ENCODE measurements at regions not wholly inside any gene's neighbourhood (a gene's known extent, or its start where the extent isn't known, plus 50 kb on each side); places are given as distances from the start of the nearest gene placed in this dataset.

DNA sequence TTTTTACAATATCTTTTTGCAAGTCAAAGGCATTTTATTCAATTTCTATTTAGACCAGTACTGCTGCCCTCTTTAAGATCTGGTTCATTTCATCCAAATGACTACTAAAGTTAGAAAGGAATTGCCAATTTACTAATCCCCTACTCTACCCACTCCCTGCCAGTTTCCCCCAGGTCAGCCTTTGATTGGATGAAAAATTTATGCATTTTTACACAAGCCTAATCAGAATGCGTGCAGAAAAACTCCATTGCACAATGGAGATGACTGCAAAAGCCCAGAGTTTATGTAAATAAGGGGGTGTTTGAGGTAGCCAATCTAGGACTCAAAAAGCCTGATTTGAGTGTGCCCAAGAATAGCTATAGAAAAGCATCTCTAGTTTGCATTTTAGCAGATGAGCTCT lies 310.6 kb downstream of the PABPC4L start:
- POLR2A ChIA-PET = no interaction called here
- no peaks in the 10 kb centered on the region for H3K27me3 ChIP-seq (ENCODE audit: control insufficient read depth, insufficient read depth, low read length)
- H3K4me3 ChIP-seq (ENCODE audit: low read depth, low read length) = no peak overlapping the region
- no peak for DNase-seq (ENCODE audit: low read depth)
- CTCF ChIA-PET = no interaction called here
- no peaks in the 10 kb centered on the region for H3K36me3 ChIP-seq (ENCODE audit: control insufficient read depth, insufficient read depth, low read length)
- TF ChIP-seq, protein P1, sequence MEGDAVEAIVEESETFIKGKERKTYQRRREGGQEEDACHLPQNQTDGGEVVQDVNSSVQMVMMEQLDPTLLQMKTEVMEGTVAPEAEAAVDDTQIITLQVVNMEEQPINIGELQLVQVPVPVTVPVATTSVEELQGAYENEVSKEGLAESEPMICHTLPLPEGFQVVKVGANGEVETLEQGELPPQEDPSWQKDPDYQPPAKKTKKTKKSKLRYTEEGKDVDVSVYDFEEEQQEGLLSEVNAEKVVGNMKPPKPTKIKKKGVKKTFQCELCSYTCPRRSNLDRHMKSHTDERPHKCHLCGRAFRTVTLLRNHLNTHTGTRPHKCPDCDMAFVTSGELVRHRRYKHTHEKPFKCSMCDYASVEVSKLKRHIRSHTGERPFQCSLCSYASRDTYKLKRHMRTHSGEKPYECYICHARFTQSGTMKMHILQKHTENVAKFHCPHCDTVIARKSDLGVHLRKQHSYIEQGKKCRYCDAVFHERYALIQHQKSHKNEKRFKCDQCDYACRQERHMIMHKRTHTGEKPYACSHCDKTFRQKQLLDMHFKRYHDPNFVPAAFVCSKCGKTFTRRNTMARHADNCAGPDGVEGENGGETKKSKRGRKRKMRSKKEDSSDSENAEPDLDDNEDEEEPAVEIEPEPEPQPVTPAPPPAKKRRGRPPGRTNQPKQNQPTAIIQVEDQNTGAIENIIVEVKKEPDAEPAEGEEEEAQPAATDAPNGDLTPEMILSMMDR (IDR thresholded peaks at IDR 0.05; ENCODE audit: insufficient read depth, low read depth, low read length) = no peak

DNA sequence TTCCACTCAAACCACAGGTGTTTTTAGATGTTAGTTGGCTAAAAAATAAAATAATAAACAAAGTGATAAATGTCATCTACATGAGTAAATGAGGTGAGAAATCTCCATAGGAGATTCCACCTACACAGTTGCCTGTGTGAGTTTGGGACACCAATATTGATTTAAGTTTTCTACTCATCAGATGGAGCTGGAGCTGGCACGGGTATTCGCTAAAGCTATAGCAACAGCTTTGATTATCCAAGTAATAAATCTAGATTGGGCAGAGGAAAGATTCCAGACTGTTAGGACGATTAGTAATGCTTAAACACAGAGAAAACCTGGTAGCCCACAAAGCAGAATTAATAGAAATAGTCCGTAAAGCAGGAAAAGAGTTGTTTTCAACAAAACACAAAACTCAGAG lies 313.9 kb downstream of the PABPC4L start:
- H3K36me3 ChIP-seq (ENCODE audit: control insufficient read depth, insufficient read depth, low read length) = no peaks in the 10 kb centered on the region
- no peaks in the 10 kb centered on the region for H3K27me3 ChIP-seq (ENCODE audit: control insufficient read depth, insufficient read depth, low read length)
- ChIA-PET CTCF (interaction anchor here (0.9 kb wide), 1 partner anchor 13 kb away, joined by 3 read pairs; no protein-coding TSS in a partner anchor), POLR2A (no interaction called here)
- TF ChIP-seq, protein P1 (IDR thresholded peaks at IDR 0.05; ENCODE audit: insufficient read depth, low read depth, low read length) = no peak
- DNase-seq (ENCODE audit: low read depth) = no peak
- H3K4me3 ChIP-seq (ENCODE audit: low read depth, low read length) = no peak overlapping the region

DNA sequence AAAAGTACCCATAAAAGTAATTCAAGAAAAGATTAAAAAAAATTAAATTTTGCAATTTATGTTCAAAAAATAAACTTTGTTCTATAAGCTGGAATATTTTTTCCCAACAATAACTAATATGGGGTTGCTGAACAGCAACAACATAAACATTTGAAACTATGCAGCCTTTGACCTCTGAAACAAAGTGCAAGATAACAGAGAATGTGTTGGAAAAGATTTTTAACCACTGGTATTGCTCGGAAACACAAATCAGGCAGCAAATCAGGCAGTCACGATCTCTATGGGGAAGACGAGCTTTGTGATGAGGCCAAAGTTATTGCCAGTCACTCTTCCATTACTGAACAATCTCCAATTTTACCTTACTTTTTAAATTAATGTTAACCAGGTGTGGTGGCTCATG lies 332.1 kb downstream of the PABPC4L start:
- Histone ChIP-seq H3K4me3 (ENCODE audit: low read depth, low read length) (no peak overlapping the region), H3K27me3 (ENCODE audit: control insufficient read depth, insufficient read depth, low read length) (no peaks in the 10 kb centered on the region), H3K36me3 (ENCODE audit: control insufficient read depth, insufficient read depth, low read length) (no peaks in the 10 kb centered on the region)
- CTCF ChIA-PET = no interaction called here
- POLR2A ChIA-PET = no interaction called here
- TF ChIP-seq, protein P1 (IDR thresholded peaks at IDR 0.05; ENCODE audit: insufficient read depth, low read depth, low read length) = no peak
- DNase-seq (ENCODE audit: low read depth) = no peak

DNA sequence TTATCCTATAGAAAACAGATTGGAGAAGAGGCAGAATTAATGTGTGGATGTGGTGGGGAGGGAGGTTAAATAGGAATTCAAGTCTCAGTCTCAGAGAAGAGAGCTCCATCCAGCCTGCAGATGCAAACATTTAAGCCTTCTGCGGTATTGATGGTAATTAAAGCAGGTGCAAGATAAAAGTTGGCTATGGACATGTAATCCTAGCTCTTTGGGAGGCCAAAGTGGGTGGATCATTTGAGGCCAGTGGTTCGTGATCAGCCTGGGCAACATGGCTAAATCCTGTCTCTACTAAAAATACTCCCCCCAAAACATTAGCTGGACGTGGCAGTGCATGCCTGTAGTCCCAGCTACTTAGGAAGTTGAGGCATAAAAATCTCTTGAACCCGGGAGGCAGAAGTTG lies 332.7 kb downstream of the PABPC4L start:
- CTCF ChIA-PET = interaction anchor here (0.7 kb wide), 1 partner anchor 544 kb away, joined by 3 read pairs; no protein-coding TSS in a partner anchor

DNA sequence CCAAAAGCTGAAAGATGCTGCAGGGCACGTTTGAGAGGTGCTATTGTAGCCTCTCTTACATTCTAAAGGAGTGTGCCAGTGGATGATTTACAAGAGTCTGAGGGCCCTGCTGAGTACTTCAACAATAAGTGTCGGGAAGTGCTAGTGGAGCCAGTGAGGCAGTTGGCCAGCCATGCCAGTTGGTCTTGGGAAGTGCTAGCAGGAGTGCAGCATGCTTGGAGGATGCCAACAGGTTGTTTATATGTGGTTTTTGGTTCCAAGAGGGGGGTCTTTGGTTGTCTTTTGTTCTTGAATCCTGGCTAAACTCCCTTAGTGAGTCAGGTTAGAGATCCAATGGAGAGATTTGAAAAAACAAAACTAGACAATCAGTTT lies 335.3 kb downstream of the PABPC4L start:
- no peak overlapping the region for H3K4me3 ChIP-seq (ENCODE audit: low read depth, low read length)
- TF ChIP-seq, protein P1 (IDR thresholded peaks at IDR 0.05; ENCODE audit: insufficient read depth, low read depth, low read length) = no peak
- ChIA-PET POLR2A (no interaction called here), CTCF (no interaction called here)
- no peaks in the 10 kb centered on the region for H3K36me3 ChIP-seq (ENCODE audit: control insufficient read depth, insufficient read depth, low read length)
- H3K27me3 ChIP-seq (ENCODE audit: control insufficient read depth, insufficient read depth, low read length) = no peaks in the 10 kb centered on the region
- no peak for DNase-seq (ENCODE audit: low read depth)

More for the DNA sequence above, 332.7 kb downstream of the PABPC4L start:
- no peak for DNase-seq (ENCODE audit: low read depth)
- POLR2A ChIA-PET = no interaction called here
- H3K4me3 ChIP-seq (ENCODE audit: low read depth, low read length) = no peak overlapping the region
- TF ChIP-seq, protein P1 (IDR thresholded peaks at IDR 0.05; ENCODE audit: insufficient read depth, low read depth, low read length) = no peak
- no peaks in the 10 kb centered on the region for H3K36me3 ChIP-seq (ENCODE audit: control insufficient read depth, insufficient read depth, low read length)
- H3K27me3 ChIP-seq (ENCODE audit: control insufficient read depth, insufficient read depth, low read length) = no peaks in the 10 kb centered on the region
